ENCODE measurements at regions not wholly inside any gene's neighbourhood (a gene's known extent, or its start where the extent isn't known, plus 50 kb on each side); places are given as distances from the start of the nearest gene placed in this dataset.

DNA sequence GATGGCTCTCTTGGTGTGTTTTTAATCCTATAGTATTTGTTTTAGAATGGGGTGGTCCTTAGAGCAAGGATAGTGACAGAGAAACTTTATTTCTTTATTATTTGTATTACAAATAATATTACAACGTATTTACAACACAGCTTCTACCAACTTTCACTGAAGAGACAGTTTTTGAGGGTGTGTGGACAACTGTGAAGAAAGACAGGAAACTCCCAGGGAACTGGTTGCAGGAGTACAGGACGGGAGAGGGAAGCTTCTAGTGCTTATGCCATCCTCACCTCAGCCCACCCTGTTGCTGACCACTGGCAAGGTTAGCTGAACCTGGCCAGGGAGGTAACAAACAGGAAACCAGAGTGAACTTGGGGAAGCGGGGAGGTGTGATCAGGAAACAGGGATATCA, 251.7 kb downstream of the BCL11A start:
- peaks cover 4% of the 10 kb centered on the region for H3K27me3 Mint-ChIP-seq (ENCODE audit: insufficient read depth)
- no peak overlapping the region for H3K27ac Mint-ChIP-seq
- no peak for DNase-seq
- TF ChIP-seq, protein P1, sequence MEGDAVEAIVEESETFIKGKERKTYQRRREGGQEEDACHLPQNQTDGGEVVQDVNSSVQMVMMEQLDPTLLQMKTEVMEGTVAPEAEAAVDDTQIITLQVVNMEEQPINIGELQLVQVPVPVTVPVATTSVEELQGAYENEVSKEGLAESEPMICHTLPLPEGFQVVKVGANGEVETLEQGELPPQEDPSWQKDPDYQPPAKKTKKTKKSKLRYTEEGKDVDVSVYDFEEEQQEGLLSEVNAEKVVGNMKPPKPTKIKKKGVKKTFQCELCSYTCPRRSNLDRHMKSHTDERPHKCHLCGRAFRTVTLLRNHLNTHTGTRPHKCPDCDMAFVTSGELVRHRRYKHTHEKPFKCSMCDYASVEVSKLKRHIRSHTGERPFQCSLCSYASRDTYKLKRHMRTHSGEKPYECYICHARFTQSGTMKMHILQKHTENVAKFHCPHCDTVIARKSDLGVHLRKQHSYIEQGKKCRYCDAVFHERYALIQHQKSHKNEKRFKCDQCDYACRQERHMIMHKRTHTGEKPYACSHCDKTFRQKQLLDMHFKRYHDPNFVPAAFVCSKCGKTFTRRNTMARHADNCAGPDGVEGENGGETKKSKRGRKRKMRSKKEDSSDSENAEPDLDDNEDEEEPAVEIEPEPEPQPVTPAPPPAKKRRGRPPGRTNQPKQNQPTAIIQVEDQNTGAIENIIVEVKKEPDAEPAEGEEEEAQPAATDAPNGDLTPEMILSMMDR (IDR thresholded peaks at IDR 0.05) = no peak
- no peaks in the 10 kb centered on the region for H3K4me1 Mint-ChIP-seq (ENCODE audit: low read depth)
- H3K9me3 Mint-ChIP-seq = peaks cover 11% of the 10 kb centered on the region; the same call in 1 of the 2 replicates
- no peaks in the 10 kb centered on the region for H3K36me3 Mint-ChIP-seq (ENCODE audit: low read depth)
- no peak overlapping the region for H3K4me3 Mint-ChIP-seq

GRCh38 chr2:60299179-60299578, 254.3 kb downstream of the BCL11A start:
- DNase-seq = no peak
- Mint-ChIP-seq H3K27ac (no peak overlapping the region), H3K27me3 (ENCODE audit: insufficient read depth) (peaks cover 4% of the 10 kb centered on the region), H3K36me3 (ENCODE audit: low read depth) (no peaks in the 10 kb centered on the region; the same call in 1 of the 2 replicates), H3K9me3 (peaks cover 22% of the 10 kb centered on the region), H3K4me3 (no peak overlapping the region), H3K4me1 (ENCODE audit: low read depth) (no peaks in the 10 kb centered on the region)
- TF ChIP-seq, protein P1 (IDR thresholded peaks at IDR 0.05) = no peak

DNA sequence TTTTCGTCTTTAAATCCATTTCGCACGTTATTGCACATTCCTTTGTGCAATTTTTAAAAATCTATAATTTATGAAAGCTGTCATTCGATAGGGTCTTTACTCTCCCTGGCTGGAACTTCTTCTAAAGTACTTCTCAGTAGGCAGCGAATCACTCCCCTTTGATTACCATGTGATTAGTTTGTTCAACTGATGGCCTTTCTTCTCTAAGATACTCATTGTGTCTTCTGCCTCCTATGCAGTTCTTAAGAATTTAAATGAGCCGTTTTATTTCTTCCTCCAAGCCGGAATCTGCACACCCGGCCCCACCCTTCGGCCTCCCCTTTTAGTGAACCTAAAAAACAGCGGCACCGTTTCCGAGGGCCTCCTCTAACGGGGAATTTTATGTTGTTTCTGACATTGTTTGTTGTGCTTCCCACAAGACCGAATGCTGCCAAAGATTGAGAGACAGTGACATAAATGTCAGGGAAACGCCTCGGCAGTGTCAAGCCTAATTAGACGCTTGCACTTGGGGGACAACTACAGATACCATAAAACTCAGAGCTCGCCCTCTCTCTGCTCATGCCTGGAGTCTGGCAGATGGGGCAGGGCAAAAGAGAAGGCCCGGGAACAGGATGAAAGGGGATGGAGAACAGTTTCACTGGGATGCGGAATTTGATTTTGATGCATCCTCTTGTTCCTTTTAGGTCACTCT, 255.3 kb downstream of the BCL11A start:
- DNase-seq = no peak
- TF ChIP-seq, protein P1 (IDR thresholded peaks at IDR 0.05) = no peak
- Mint-ChIP-seq H3K27ac (no peak overlapping the region), H3K27me3 (ENCODE audit: insufficient read depth) (peaks cover 4% of the 10 kb centered on the region), H3K9me3 (peaks cover 27% of the 10 kb centered on the region), H3K36me3 (ENCODE audit: low read depth) (no peaks in the 10 kb centered on the region; the same call in 1 of the 2 replicates), H3K4me3 (no peak overlapping the region), H3K4me1 (ENCODE audit: low read depth) (no peaks in the 10 kb centered on the region)

GRCh38 chr2:60297296-60298005, 256.0 kb downstream of the BCL11A start:
- Mint-ChIP-seq H3K9me3 (peaks cover 32% of the 10 kb centered on the region), H3K27me3 (ENCODE audit: insufficient read depth) (peaks cover 4% of the 10 kb centered on the region), H3K4me3 (no peak overlapping the region), H3K4me1 (ENCODE audit: low read depth) (no peaks in the 10 kb centered on the region), H3K36me3 (ENCODE audit: low read depth) (no peaks in the 10 kb centered on the region; the same call in 1 of the 2 replicates), H3K27ac (no peak overlapping the region)
- DNase-seq = no peak
- TF ChIP-seq, protein P1 (IDR thresholded peaks at IDR 0.05) = no peak

- no peaks in the 10 kb centered on the region for H3K4me1 Mint-ChIP-seq (ENCODE audit: low read depth)
- peaks cover 4% of the 10 kb centered on the region for H3K27me3 Mint-ChIP-seq (ENCODE audit: insufficient read depth)
- H3K9me3 Mint-ChIP-seq = peaks cover 34% of the 10 kb centered on the region
- no peaks in the 10 kb centered on the region; the same call in 1 of the 2 replicates for H3K36me3 Mint-ChIP-seq (ENCODE audit: low read depth)
- H3K4me3 Mint-ChIP-seq = no peak overlapping the region
- no peak for DNase-seq
- TF ChIP-seq, protein P1 (IDR thresholded peaks at IDR 0.05) = no peak
- no peak overlapping the region for H3K27ac Mint-ChIP-seq
Observed at GRCh38 chr2:60296219-60296955, 257.1 kb downstream of the BCL11A start.

Measured in HFFc6 (cell line).